NT2/D1 (cell line): ENCODE measurements at regions not wholly inside any gene's neighbourhood (a gene's known extent, or its start where the extent isn't known, plus 50 kb on each side); places are given as distances from the start of the nearest gene placed in this dataset.

Experiments used
- SUZ12 ChIP-seq: IDR thresholded peaks from 2 replicates; pipeline ENCODE4 v1.6.1; 2011; ENCODE audit not compliant: insufficient read length, insufficient read depth; ENCODE audit errors: extremely low read depth
- YY1 ChIP-seq: IDR thresholded peaks from 2 replicates; pipeline ENCODE4 v1.6.1; 2011; ENCODE audit not compliant: insufficient read length, insufficient read depth
- ZNF274 ChIP-seq: IDR thresholded peaks from 2 replicates; pipeline ENCODE4 v1.6.1; 2011; ENCODE audit warnings: mild to moderate bottlenecking, low read depth, low read length

GRCh38 chr11:7874056-7874455, 57.0 kb downstream of the OR10A6 start:
- TF ChIP-seq YY1 (no peak), ZNF274 (no peak), SUZ12 (no peak)
